K562 (cell line): ENCODE measurements at regions not wholly inside any gene's neighbourhood (a gene's known extent, or its start where the extent isn't known, plus 50 kb on each side); places are given as distances from the start of the nearest gene placed in this dataset.

Experiments used
- ATAC-seq: fragments of 200-7000 bp; cut with Tn5 transposase; 3 replicates; pipeline ENCODE4 v1.9.1; 2020; ENCODE audit warnings: moderate library complexity
- BruUV-seq: library from RNA; stranded (reverse); fragments of 400-500 nt; replicated peaks from 2 replicates; lab custom pipeline; 2021; lab: Mats Ljungman, UMichigan
- CTCF ChIA-PET: fragments of 300-600 bp; formaldehyde crosslinking; extraction: SDS; loops from one replicate; lab custom pipeline; 2021; ENCODE audit warnings: low intra/inter-chr PET ratio; lab: Yijun Ruan, JAX
- POLR2A ChIA-PET: fragments of 300-600, 350-650 bp; sonication (Branson Sonifier 250); formaldehyde crosslinking; extraction: SDS; loops from one replicate; lab custom pipeline; 2021; ENCODE audit warnings: antibody characterized with exemption, inconsistent platforms; lab: Yijun Ruan, JAX
- DNase-seq, 4 experiments: peaks; one replicate each; pipeline versions ENCODE4 v3.0.0 to v3.0.0-alpha.2; 2011 to 2018; ENCODE audit warnings: low spot score in 3 of 4, mixed read lengths in 3 of 4; ENCODE audit errors: extremely low read depth in 1 of 4
- FAIRE-seq: peaks from 2 replicates; lab custom pipeline; 2011; peaks lifted over from hg19 to GRCh38; lab: Jason Lieb, UNC
- H2AFZ ChIP-seq: 2 replicates; pipeline ENCODE4 v1.6.0; 2011; ENCODE audit warnings: low read depth, low read length, control low read depth, inconsistent platforms
- H3K27ac ChIP-seq: fragments of 200-600 bp; 3 replicates; pipeline ENCODE4 v1.8.0; 2011; ENCODE audit warnings: low read depth, mild to moderate bottlenecking, control low read depth, inconsistent platforms, low read length, moderate library complexity, mixed read lengths; ENCODE audit errors: extremely low read depth
- H3K27me3 ChIP-seq, 2 experiments: fragments of 300-600 bp in 1 of 2; 2 replicates in 1 of 2; 3 replicates in 1 of 2; pipeline versions ENCODE4 v1.6.0 to v1.8.0; 2011; ENCODE audit warnings: inconsistent platforms in 2 of 2, low read length in 2 of 2, mild to moderate bottlenecking in 1 of 2, mixed read lengths in 1 of 2, moderate library complexity in 1 of 2; ENCODE audit not compliant: control insufficient read depth in 2 of 2, insufficient read depth in 2 of 2
- H3K36me3 ChIP-seq: fragments of 300-600 bp; 3 replicates; pipeline ENCODE4 v1.8.0; 2011; ENCODE audit warnings: mild to moderate bottlenecking, low read length, inconsistent platforms; ENCODE audit not compliant: control insufficient read depth, insufficient read depth
- H3K4me1 ChIP-seq, 2 experiments: fragments of 200-600 bp in 1 of 2; replicated peaks in 1 of 2; 2 replicates in 1 of 2; 3 replicates in 1 of 2; pipeline versions ENCODE4 v1.5.1 to v1.8.0; 2011; ENCODE audit warnings: inconsistent platforms in 2 of 2, low read length in 2 of 2, mild to moderate bottlenecking in 1 of 2, mixed read lengths in 1 of 2, moderate library complexity in 1 of 2; ENCODE audit not compliant: control insufficient read depth in 2 of 2, insufficient read depth in 2 of 2
- H3K4me2 ChIP-seq: 2 replicates; pipeline ENCODE4 v1.6.1; 2011; ENCODE audit warnings: low read length, control low read depth, inconsistent platforms, mixed read lengths; ENCODE audit not compliant: insufficient read depth
- H3K4me3 ChIP-seq: fragments of 200-600 bp; sonication (generic), shearing (Covaris generic); 2 replicates; pipeline ENCODE4 v1.5.1; 2016; ENCODE audit warnings: control low read depth, inconsistent platforms
- H3K79me2 ChIP-seq: fragments of 200-600 bp; 3 replicates; pipeline ENCODE4 v1.8.0; 2011; ENCODE audit warnings: low read length, inconsistent platforms; ENCODE audit not compliant: control insufficient read depth, insufficient read depth
- H3K9ac ChIP-seq, 2 experiments: 2 replicates each; pipeline versions ENCODE4 v1.6.0 to v1.6.1; 2011; ENCODE audit warnings: low read depth in 2 of 2, low read length in 2 of 2, control low read depth in 1 of 2, inconsistent platforms in 1 of 2, mild to moderate bottlenecking in 1 of 2, mixed read lengths in 1 of 2; ENCODE audit not compliant: insufficient read depth in 1 of 2
- H3K9me1 ChIP-seq: one replicate; pipeline ENCODE4 v1.6.0; 2011; ENCODE audit warnings: inconsistent platforms, mild to moderate bottlenecking, low read length, moderate library complexity; ENCODE audit not compliant: control insufficient read depth, insufficient read depth
- H3K9me3 ChIP-seq: replicated peaks from 2 replicates; pipeline ENCODE4 v1.5.1; 2011; ENCODE audit warnings: low read depth, low read length, inconsistent platforms; ENCODE audit not compliant: control insufficient read depth, insufficient read depth
- H4K20me1 ChIP-seq: replicated peaks from 2 replicates; pipeline ENCODE4 v1.6.1; 2011; ENCODE audit warnings: low read length, inconsistent platforms, mixed read lengths; ENCODE audit not compliant: control insufficient read depth, insufficient read depth
- ARNT ChIP-seq, 2 experiments: fragments of 450-650 bp; IDR thresholded peaks; 2 replicates each; pipeline ENCODE4 v1.6.1; 2016; ENCODE audit warnings: mild to moderate bottlenecking in 1 of 2
- CBFA2T3 ChIP-seq: fragments of 450-650 bp; IDR thresholded peaks from 2 replicates; pipeline ENCODE4 v1.6.1; 2017
- CBX8 ChIP-seq: fragments of 200-600 bp; sonication (generic); IDR thresholded peaks from 2 replicates; pipeline ENCODE4 v1.6.1; 2012; ENCODE audit warnings: borderline replicate concordance, mixed run types, low read depth, mild to moderate bottlenecking, moderate library complexity, mixed read lengths, low read length, control low read depth, inconsistent platforms; ENCODE audit not compliant: poor library complexity, severe bottlenecking; ENCODE audit errors: extremely low read depth
- ELF4 ChIP-seq: fragments of 450-650 bp; formaldehyde crosslinking; IDR thresholded peaks from 2 replicates; pipeline ENCODE4 v1.4.0; 2022; ENCODE audit warnings: missing genetic modification characterization
- ETS2 ChIP-seq: IDR thresholded peaks from 2 replicates; pipeline ENCODE4 v1.6.1; 2016; ENCODE audit warnings: borderline replicate concordance, missing genetic modification characterization, mild to moderate bottlenecking, moderate library complexity, missing compliant biosample characterization; ENCODE audit not compliant: poor library complexity, severe bottlenecking
- FOSL1 ChIP-seq: fragments of 200-800 bp; sonication (Bioruptor generic); conservative IDR thresholded peaks from 2 replicates; pipeline ENCODE4 v1.6.1; 2016; ENCODE audit warnings: missing genetic modification characterization, missing compliant biosample characterization
- KDM4B ChIP-seq, 2 experiments: fragments of 450-650 bp in 1 of 2; sonication (generic) in 1 of 2; IDR thresholded peaks; 2 replicates each; pipeline ENCODE4 v1.6.1; 2016 to 2017; ENCODE audit warnings: borderline replicate concordance in 2 of 2, antibody characterized with exemption in 1 of 2, low read depth in 1 of 2, mild to moderate bottlenecking in 1 of 2
- SMARCC2 ChIP-seq: fragments of 450-650 bp; IDR thresholded peaks from 2 replicates; pipeline ENCODE4 v1.6.1; 2017; ENCODE audit warnings: antibody characterized with exemption, moderate library complexity, mild to moderate bottlenecking, low read depth
- SPI1 ChIP-seq: IDR thresholded peaks from 2 replicates; pipeline ENCODE4 v1.6.1; 2011; ENCODE audit warnings: low read depth, low read length, control low read depth, borderline replicate concordance
- TAL1 ChIP-seq: fragments of 450-650 bp; IDR thresholded peaks from 2 replicates; pipeline ENCODE4 v1.6.1; 2016; ENCODE audit warnings: mild to moderate bottlenecking
- ZBTB12 ChIP-seq: fragments of 250-450 bp; sonication (Bioruptor Pico); IDR thresholded peaks from 2 replicates; pipeline ENCODE4 v1.4.0; 2020
- WGBS: fragments of 100-300 bp; shearing (Covaris generic); methylation state at CpG from one replicate; pipeline ENCODE4 v1.1.6; 2016; ENCODE audit warnings: low coverage, mixed read lengths; ENCODE audit not compliant: insufficient coverage; ENCODE audit errors: missing lambda C conversion rate; 5-methylcytosine and 5-hydroxymethylcytosine counted together
- in situ Hi-C: fragments of 300-500 bp; cut with MboI; formaldehyde crosslinking; loops from 4 replicates; pipeline ENCODE4 v1.15.0; 2018; ENCODE audit warnings: inconsistent platforms, mixed read lengths
- intact Hi-C: fragments of 100-400 bp; cut with micrococcal nuclease; formaldehyde crosslinking; loops from 2 replicates; pipeline ENCODE4 v1.14.2; 2022
- TF ChIP-seq, protein P1 (sequence below): fragments of 250-450 bp; sonication (Bioruptor Pico); IDR thresholded peaks from 2 replicates; pipeline ENCODE4 v1.6.1; 2021; ENCODE audit warnings: mild to moderate bottlenecking
- TF ChIP-seq, protein P2 (sequence below), 2 experiments: fragments of 200-800 bp in 1 of 2; sonication (Bioruptor generic) in 1 of 2; sonication (generic) in 1 of 2; formaldehyde crosslinking in 1 of 2; IDR thresholded peaks in 1 of 2; conservative IDR thresholded peaks in 1 of 2; 2 replicates each; pipeline versions ENCODE4 v1.5.0 to v1.6.1; 2016 to 2020; ENCODE audit warnings: missing compliant biosample characterization in 1 of 2, missing genetic modification characterization in 1 of 2, missing genetic modification reagents in 1 of 2
- TF ChIP-seq, protein P3 (sequence below): fragments of 450-650 bp; IDR thresholded peaks from 2 replicates; pipeline ENCODE4 v1.6.1; 2014; ENCODE audit warnings: low read depth, mild to moderate bottlenecking, moderate library complexity, borderline replicate concordance

DNA sequence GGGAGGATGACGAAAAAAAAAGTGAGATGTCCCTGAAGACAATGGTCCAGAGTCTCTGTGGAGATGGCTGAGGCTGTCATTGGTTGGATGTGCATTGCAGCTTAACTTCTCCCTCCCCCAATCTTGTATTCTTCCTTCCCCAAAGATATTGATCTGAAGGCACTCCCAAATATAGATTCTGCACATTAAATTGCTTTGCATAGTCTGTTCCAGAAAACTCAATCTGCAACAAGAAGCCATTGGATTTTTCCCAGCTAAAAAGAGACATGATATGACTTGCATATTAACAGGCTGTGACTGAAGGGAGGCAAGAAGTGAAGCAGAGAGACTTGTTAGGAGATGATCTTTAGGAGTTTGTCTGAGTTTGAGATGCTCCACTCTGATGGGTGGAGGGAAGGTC lies 245.2 kb upstream of the MOCS1 start:
- BruUV-seq: no TSS peak

More for the DNA sequence above, 245.2 kb upstream of the MOCS1 start:
- POLR2A ChIA-PET: no interaction called here
- FAIRE-seq: no peak
- no peak for DNase-seq
- H3K9me3 ChIP-seq: no peaks in the 10 kb centered on the region; the same call in 1 of the 2 replicates
- CTCF ChIA-PET: no interaction called here
- no peaks in the 10 kb centered on the region for H3K36me3 ChIP-seq
- H4K20me1 ChIP-seq: no peaks in the 10 kb centered on the region
- no peak overlapping the region for H2AFZ ChIP-seq
- no peaks in the 10 kb centered on the region for H3K27me3 ChIP-seq
- no peak for ATAC-seq
- H3K4me3 ChIP-seq: no peak overlapping the region
- in situ Hi-C loops (no loop called here), intact Hi-C loops (no loop called here)
- TF ChIP-seq CBFA2T3 (no peak), FOSL1 (tag) (no peak), ARNT (IDR thresholded peaks at IDR 0.05) (no peak), TAL1 (no peak), SMARCC2 (no peak), ELF4 (CRISPR knock-in tag) (no peak), ETS2 (tag) (no peak), CBX8 (no peak), ZBTB12 (no peak), KDM4B (IDR thresholded peaks at IDR 0.05; ENCODE audit: borderline replicate concordance in 2 of 2, low read depth in 1 of 2) (no peak), SPI1 (no peak)
- TF ChIP-seq, protein P1, sequence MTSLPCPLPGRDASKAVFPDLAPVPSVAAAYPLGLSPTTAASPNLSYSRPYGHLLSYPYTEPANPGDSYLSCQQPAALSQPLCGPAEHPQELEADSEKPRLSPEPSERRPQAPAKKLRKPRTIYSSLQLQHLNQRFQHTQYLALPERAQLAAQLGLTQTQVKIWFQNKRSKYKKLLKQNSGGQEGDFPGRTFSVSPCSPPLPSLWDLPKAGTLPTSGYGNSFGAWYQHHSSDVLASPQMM: no peak
- TF ChIP-seq, protein P2, sequence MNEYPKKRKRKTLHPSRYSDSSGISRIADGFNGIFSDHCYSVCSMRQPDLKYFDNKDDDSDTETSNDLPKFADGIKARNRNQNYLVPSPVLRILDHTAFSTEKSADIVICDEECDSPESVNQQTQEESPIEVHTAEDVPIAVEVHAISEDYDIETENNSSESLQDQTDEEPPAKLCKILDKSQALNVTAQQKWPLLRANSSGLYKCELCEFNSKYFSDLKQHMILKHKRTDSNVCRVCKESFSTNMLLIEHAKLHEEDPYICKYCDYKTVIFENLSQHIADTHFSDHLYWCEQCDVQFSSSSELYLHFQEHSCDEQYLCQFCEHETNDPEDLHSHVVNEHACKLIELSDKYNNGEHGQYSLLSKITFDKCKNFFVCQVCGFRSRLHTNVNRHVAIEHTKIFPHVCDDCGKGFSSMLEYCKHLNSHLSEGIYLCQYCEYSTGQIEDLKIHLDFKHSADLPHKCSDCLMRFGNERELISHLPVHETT (CRISPR knock-in tag; conservative IDR thresholded peaks at IDR 0.05 in 1 of 2, IDR thresholded peaks at IDR 0.05 in 1 of 2): no peak
- TF ChIP-seq, protein P3, sequence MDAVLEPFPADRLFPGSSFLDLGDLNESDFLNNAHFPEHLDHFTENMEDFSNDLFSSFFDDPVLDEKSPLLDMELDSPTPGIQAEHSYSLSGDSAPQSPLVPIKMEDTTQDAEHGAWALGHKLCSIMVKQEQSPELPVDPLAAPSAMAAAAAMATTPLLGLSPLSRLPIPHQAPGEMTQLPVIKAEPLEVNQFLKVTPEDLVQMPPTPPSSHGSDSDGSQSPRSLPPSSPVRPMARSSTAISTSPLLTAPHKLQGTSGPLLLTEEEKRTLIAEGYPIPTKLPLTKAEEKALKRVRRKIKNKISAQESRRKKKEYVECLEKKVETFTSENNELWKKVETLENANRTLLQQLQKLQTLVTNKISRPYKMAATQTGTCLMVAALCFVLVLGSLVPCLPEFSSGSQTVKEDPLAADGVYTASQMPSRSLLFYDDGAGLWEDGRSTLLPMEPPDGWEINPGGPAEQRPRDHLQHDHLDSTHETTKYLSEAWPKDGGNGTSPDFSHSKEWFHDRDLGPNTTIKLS: no peak
- no peaks in the 10 kb centered on the region for H3K9me1 ChIP-seq
- 0% methylated on average over 1 of the region's 1 CpG for WGBS
- no peak overlapping the region for H3K9ac ChIP-seq
- H3K4me2 ChIP-seq: no peak overlapping the region
- H3K4me1 ChIP-seq: no peaks in the 10 kb centered on the region
- no peaks in the 10 kb centered on the region for H3K79me2 ChIP-seq
- H3K27ac ChIP-seq: no peak overlapping the region
